Endothelial cell (in vitro differentiated cells): ENCODE measurements at regions not wholly inside any gene's neighbourhood (a gene's known extent, or its start where the extent isn't known, plus 50 kb on each side); places are given as distances from the start of the nearest gene placed in this dataset.
"Not testable (repeated sequence)": the region's sequence is repeated elsewhere in the genome, so short reads cannot be mapped to it uniquely, and the experiment has no call there.

Experiments used
- DNase-seq: peaks from one replicate; pipeline ENCODE4 v3.0.0; 2021; ENCODE audit warnings: low spot score
- H3K27ac Mint-ChIP-seq: one replicate; pipeline ENCODE4 v1.8.0; 2021; ENCODE audit warnings: mixed read lengths, inconsistent platforms; ENCODE audit not compliant: unreplicated experiment
- H3K27me3 Mint-ChIP-seq: one replicate; pipeline ENCODE4 v1.8.0; 2021; ENCODE audit warnings: mild to moderate bottlenecking, moderate library complexity, mixed read lengths, inconsistent platforms; ENCODE audit not compliant: unreplicated experiment
- H3K36me3 Mint-ChIP-seq: one replicate; pipeline ENCODE4 v1.8.0; 2021; ENCODE audit warnings: mild to moderate bottlenecking, low read depth, mixed read lengths, inconsistent platforms; ENCODE audit not compliant: unreplicated experiment
- H3K4me1 Mint-ChIP-seq: one replicate; pipeline ENCODE4 v1.8.0; 2021; ENCODE audit warnings: mild to moderate bottlenecking, mixed read lengths, inconsistent platforms; ENCODE audit not compliant: unreplicated experiment
- H3K4me3 Mint-ChIP-seq: one replicate; pipeline ENCODE4 v1.8.0; 2021; ENCODE audit warnings: mild to moderate bottlenecking, mixed read lengths, inconsistent platforms; ENCODE audit not compliant: unreplicated experiment
- H3K9me3 Mint-ChIP-seq: one replicate; pipeline ENCODE4 v1.8.0; 2021; ENCODE audit warnings: mixed read lengths, inconsistent platforms; ENCODE audit not compliant: unreplicated experiment
- TF ChIP-seq, protein P1 (sequence below): fragments of 200-600 bp; sonication (generic); IDR thresholded peaks from one replicate; pipeline ENCODE4 v1.5.0; 2021; ENCODE audit warnings: antibody characterized with exemption; ENCODE audit not compliant: unreplicated experiment

DNA sequence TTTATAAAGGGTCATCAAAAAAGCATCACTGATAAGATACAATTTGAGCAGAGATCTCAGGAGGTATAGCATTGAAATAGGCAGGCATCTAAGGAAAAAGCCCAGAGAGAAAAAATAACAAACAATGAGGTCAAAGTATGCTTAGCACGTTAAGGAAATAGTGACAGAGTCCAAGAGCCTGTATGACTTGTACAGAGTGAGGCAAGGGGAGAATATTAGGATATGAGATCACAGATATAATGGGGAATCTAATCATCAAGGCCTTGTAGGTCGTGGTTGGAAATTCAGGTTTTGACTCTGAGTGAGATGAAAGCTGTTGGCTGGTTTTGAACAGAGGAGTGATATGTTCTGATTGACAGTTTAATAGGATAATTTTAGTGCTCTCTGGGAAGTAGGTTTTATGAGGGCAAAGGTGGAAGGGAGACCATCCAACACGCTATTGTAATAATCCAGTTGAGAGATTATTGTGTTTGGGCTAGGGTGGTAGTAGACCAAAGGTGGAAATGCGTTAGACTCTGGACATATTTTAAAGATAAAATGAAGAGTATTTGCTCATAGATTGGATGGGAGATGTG, 644.6 kb upstream of the TMPRSS15 start:
- H3K27ac Mint-ChIP-seq = no peak overlapping the region
- TF ChIP-seq, protein P1, sequence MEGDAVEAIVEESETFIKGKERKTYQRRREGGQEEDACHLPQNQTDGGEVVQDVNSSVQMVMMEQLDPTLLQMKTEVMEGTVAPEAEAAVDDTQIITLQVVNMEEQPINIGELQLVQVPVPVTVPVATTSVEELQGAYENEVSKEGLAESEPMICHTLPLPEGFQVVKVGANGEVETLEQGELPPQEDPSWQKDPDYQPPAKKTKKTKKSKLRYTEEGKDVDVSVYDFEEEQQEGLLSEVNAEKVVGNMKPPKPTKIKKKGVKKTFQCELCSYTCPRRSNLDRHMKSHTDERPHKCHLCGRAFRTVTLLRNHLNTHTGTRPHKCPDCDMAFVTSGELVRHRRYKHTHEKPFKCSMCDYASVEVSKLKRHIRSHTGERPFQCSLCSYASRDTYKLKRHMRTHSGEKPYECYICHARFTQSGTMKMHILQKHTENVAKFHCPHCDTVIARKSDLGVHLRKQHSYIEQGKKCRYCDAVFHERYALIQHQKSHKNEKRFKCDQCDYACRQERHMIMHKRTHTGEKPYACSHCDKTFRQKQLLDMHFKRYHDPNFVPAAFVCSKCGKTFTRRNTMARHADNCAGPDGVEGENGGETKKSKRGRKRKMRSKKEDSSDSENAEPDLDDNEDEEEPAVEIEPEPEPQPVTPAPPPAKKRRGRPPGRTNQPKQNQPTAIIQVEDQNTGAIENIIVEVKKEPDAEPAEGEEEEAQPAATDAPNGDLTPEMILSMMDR = no peak
- no peaks in the 10 kb centered on the region for H3K27me3 Mint-ChIP-seq
- DNase-seq = no peak
- no peaks in the 10 kb centered on the region for H3K9me3 Mint-ChIP-seq
- H3K36me3 Mint-ChIP-seq = no peaks in the 10 kb centered on the region
- H3K4me1 Mint-ChIP-seq = no peaks in the 10 kb centered on the region
- no peak overlapping the region for H3K4me3 Mint-ChIP-seq

DNA sequence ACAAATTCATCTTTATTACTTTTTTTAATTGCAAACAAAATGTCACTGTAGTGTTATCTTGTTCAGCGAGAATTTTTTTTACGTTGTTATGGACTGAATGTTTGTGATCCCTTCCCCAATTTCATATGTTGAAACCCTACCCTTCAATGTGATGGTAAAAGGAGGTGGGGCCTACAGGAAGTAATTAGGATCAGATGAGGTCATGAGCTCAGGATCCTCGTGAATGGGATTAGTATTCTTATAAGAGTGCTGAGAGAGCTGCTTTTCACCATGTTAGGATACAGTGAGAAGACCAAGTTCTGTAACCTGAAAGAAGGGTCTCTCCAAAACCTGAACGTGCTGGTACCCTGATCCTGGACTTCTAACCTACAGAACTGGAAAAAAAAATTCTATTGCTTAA, 646.0 kb upstream of the TMPRSS15 start:
- no peaks in the 10 kb centered on the region for H3K9me3 Mint-ChIP-seq
- no peaks in the 10 kb centered on the region for H3K27me3 Mint-ChIP-seq
- H3K4me3 Mint-ChIP-seq = no peak overlapping the region
- no peaks in the 10 kb centered on the region for H3K36me3 Mint-ChIP-seq
- H3K27ac Mint-ChIP-seq = no peak overlapping the region
- DNase-seq = no peak
- TF ChIP-seq, protein P1 = no peak
- H3K4me1 Mint-ChIP-seq = no peaks in the 10 kb centered on the region

DNA sequence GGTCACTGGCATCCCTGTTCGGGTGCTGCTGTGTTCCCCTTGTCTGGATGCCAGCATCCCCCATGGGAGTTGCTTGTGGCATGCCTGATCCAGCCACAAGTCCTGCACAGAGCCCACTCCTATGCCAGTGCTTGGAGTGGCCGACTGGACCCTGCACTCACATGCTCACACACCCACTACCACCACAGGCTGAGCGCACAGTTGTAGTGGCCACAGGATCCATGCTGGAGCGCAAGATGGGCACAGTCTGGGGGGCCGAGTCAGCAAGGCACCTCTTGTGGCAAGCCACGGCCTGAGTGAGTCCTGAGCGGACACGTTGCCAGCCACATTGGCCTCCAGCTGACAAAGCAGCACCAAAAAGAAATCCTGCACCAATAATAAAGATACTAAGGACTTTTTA, 661.6 kb upstream of the TMPRSS15 start:
- H3K4me1 Mint-ChIP-seq = no peaks in the 10 kb centered on the region
- no peak overlapping the region for H3K27ac Mint-ChIP-seq
- TF ChIP-seq, protein P1 = no peak
- H3K9me3 Mint-ChIP-seq = no peaks in the 10 kb centered on the region
- H3K4me3 Mint-ChIP-seq = no peak overlapping the region
- H3K27me3 Mint-ChIP-seq = no peaks in the 10 kb centered on the region
- H3K36me3 Mint-ChIP-seq = no peaks in the 10 kb centered on the region
- no peak for DNase-seq

GRCh38 chr21:19076031-19076430, 672.4 kb upstream of the TMPRSS15 start:
- peaks cover 5% of the 10 kb centered on the region for H3K9me3 Mint-ChIP-seq
- peaks cover 2% of the 10 kb centered on the region for H3K27me3 Mint-ChIP-seq
- H3K4me3 Mint-ChIP-seq = no peak overlapping the region
- no peak for DNase-seq
- H3K36me3 Mint-ChIP-seq = peaks cover 6% of the 10 kb centered on the region
- H3K27ac Mint-ChIP-seq = no peak overlapping the region
- H3K4me1 Mint-ChIP-seq = no peaks in the 10 kb centered on the region
- TF ChIP-seq, protein P1 = no peak

DNA sequence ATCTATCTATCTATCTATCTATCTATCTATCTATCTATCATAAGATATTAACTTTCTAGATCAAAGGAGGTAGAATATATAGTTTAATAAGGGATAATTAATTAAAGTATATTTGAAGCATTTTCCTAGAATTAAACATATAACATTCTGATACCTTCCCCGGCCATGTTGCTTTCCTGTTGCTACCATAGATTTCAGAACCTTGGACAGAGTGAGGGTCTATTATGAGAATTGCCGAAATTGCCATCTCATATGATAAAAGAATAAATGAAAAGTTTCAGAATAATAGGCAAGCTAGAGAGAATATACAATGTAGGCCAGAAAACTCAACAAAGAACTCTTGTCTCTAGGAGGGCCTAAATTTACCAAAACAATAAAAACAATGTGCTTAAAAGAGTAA, 706.1 kb upstream of the TMPRSS15 start:
- Mint-ChIP-seq H3K36me3 (no peaks in the 10 kb centered on the region), H3K4me1 (no peaks in the 10 kb centered on the region), H3K4me3 (no peak overlapping the region), H3K27ac (no peak overlapping the region), H3K9me3 (no peaks in the 10 kb centered on the region), H3K27me3 (no peaks in the 10 kb centered on the region)
- TF ChIP-seq, protein P1 = no peak
- no peak for DNase-seq

DNA sequence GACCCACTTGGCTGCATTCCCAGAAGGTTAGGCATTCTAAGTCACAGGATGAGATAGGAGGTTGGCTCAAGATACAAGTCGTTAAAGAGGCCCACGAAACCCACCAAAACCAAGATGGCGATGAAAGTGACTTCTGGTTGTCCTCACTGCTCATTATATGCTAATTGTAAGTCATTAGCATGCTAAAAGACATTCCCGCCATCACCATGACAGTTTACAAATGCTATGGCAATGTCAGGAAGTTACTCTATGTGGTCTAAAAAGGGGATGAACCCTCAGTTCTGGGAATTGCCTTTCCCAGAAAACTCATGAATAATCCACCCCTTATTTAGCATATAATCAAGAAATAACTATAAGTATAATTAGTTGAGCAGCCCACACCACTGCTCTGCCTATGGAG, 715.7 kb upstream of the TMPRSS15 start:
- not testable (repeated sequence) for H3K9me3 Mint-ChIP-seq, H3K27me3 Mint-ChIP-seq, H3K27ac Mint-ChIP-seq, DNase-seq, H3K36me3 Mint-ChIP-seq, H3K4me3 Mint-ChIP-seq, H3K4me1 Mint-ChIP-seq
